ENCODE measurements at regions not wholly inside any gene's neighbourhood (a gene's known extent, or its start where the extent isn't known, plus 50 kb on each side); places are given as distances from the start of the nearest gene placed in this dataset.

DNA sequence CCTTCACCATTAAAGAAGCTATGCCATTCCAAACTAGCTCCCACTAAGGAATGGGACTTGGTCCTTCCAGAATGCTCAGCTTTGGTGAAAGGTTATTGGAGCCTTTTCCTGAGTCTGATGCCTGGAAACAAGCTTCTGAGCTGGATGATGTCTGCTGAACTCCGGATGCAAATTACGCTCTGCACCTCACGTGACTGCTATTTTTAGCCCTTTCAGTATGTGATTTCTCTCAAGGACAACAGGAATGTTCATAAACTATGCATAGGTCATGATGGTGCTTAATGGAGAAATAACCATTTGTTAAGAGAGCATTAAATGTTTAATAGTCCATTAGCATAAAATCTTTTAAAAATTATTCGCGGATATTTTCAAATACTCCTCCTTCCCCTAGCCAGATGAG is 631.4 kb upstream of the KIRREL3 start:
- TF ChIP-seq, protein P1, sequence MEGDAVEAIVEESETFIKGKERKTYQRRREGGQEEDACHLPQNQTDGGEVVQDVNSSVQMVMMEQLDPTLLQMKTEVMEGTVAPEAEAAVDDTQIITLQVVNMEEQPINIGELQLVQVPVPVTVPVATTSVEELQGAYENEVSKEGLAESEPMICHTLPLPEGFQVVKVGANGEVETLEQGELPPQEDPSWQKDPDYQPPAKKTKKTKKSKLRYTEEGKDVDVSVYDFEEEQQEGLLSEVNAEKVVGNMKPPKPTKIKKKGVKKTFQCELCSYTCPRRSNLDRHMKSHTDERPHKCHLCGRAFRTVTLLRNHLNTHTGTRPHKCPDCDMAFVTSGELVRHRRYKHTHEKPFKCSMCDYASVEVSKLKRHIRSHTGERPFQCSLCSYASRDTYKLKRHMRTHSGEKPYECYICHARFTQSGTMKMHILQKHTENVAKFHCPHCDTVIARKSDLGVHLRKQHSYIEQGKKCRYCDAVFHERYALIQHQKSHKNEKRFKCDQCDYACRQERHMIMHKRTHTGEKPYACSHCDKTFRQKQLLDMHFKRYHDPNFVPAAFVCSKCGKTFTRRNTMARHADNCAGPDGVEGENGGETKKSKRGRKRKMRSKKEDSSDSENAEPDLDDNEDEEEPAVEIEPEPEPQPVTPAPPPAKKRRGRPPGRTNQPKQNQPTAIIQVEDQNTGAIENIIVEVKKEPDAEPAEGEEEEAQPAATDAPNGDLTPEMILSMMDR (IDR thresholded peaks at IDR 0.05; ENCODE audit: extremely low read depth, missing control alignments), result no peak
- no peak for DNase-seq (ENCODE audit: low spot score)

DNA sequence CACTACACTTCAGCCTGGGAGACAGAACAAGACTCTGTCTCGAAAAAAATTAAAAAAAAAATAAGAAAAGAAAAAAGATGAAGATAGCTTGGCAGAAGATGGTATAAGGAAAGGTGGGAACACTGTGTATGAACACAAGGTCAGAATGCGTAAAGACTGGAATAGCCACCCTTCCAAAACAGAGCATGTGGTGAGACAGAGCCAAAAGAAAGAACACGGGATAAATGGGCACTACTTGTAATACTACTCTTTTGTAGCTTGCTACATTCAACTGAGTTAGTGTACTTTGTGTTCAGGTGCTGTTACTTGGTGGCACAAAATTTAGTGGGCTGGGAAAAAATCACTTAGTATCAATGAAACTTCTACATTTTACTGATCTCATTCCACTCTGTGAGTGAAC is 628.6 kb upstream of the KIRREL3 start:
- TF ChIP-seq, protein P1 (IDR thresholded peaks at IDR 0.05; ENCODE audit: extremely low read depth, missing control alignments), result no peak
- DNase-seq (ENCODE audit: low spot score), result no peak

DNA sequence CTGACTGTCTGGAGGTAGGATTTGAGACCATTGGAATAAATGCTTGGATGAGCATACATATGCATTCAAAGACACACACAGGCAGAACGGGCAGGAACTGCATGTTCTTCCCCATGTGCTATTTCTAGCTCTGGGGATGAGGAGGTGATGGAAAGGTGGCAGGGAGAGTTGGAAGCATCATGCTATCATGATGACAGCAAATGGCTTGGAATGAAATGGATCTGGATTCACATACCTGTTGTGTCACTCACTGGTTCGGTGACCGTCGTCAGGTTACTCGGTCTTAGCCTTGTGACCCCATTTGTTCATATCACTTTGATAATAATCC is 627.9 kb upstream of the KIRREL3 start:
- TF ChIP-seq, protein P1 (IDR thresholded peaks at IDR 0.05; ENCODE audit: extremely low read depth, missing control alignments), result no peak
- no peak for DNase-seq (ENCODE audit: low spot score)

DNA sequence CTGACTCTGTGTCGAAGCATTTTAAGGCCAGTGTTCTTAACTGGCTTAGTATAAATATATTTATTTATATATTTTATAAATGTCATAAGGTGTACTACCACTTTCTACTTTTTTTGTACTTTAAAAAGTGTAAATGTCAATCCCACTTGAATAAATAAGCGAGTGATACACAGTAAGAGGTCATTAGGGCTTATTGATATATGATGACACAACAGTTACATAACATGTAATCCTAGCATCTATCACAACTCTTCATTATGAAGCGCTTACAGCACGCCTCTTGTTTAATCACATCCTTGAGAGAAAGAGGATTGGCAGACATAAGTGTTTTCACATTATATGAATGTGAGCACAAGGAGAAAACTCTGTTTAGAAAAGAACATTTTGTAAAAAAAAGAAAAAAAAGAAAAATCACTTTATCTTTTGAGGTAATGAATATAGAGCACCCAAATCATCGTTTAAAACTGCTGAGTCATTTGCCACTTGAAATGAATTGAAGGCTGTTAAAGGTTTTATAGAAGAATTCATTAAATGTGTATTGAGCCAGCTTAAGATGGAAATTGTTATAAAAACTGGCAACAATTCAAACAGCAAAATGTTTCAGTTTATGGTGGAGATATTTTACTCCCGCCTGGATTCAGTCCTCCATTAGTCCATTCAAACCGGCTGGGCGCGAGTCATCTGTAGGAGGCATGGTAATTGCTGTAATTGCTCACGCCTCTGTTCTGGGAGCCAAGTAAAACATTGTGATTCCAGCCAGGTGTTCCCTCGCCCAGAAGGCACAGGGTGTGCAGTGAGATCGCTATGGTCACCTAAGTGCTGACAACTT is 627.3 kb upstream of the KIRREL3 start:
- TF ChIP-seq, protein P1 (IDR thresholded peaks at IDR 0.05; ENCODE audit: extremely low read depth, missing control alignments), result no peak
- DNase-seq (ENCODE audit: low spot score), result no peak

DNA sequence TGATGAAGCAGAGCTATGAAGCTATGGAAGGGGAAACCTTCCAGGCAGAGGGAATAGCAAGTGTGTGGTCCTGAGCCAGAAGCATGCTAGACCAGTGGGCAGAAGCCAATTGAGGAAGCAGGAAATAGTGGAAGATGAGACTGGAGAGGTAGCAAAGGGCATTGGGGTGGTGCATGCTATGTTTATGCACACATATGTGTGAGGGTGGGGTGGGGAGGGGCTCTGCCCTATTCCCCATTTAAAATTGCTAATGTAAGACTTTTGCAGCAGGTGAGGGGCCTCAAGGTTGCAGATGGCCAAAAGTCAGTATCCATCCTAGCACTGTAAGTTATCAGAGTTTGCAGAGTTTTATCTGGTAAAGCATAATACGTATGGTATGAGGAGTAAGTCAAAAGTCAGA is 626.6 kb upstream of the KIRREL3 start:
- TF ChIP-seq, protein P1 (IDR thresholded peaks at IDR 0.05; ENCODE audit: extremely low read depth, missing control alignments), result no peak
- DNase-seq (ENCODE audit: low spot score), result no peak

DNA sequence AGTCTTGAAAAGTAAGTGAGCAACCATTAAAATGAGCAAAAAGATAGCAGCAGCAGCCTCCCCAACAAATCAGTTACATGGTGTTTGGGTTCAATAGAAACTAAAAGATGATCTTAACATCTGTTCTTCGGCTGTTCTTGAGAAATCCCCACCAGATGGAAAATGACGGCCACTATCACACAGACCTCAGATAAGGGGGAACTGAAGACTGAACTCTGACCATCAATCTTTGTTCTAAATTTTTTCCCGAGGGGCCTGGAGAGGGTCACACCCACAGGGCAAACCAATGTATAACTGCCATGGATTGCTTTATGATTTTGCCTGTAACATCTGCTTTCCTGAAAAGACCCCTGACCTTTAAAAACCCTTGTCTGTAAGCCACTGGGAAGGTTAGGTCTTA is 624.8 kb upstream of the KIRREL3 start:
- TF ChIP-seq, protein P1 (IDR thresholded peaks at IDR 0.05; ENCODE audit: extremely low read depth, missing control alignments), result no peak
- no peak for DNase-seq (ENCODE audit: low spot score)

DNA sequence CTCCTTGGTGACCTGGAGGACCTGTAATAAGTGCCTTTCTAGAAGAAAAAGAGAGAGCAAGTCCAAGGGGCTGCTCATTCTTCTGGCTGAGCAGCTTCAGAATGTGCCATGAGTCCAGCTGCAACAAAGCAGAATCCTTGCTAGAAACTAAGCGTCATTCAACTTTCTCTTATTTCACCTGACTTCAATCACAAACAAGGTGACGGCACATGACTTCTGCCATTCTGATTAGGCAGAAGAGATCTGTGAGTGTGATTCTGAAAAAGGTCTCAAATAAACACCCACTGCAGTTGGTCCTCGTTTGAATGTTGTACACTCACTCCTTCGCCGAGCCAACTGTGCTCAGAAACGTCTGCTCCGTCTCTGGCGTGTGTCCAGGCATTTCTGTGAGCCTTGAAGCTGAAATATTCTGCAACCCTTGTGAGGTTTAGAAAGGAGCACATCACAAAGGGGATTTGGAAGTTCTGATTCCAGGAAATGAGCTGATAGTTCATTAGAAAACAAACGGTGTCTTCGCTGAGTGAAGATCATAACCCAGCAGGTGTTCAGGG is 623.8 kb upstream of the KIRREL3 start:
- DNase-seq (ENCODE audit: low spot score), result no peak

More for the DNA sequence above, 623.8 kb upstream of the KIRREL3 start:
- TF ChIP-seq, protein P1 (IDR thresholded peaks at IDR 0.05; ENCODE audit: extremely low read depth, missing control alignments), result no peak

All from GM20000 (cell line).